Parathyroid adenoma (tissue), 2 donors: ENCODE measurements at regions not wholly inside any gene's neighbourhood (a gene's known extent, or its start where the extent isn't known, plus 50 kb on each side); places are given as distances from the start of the nearest gene placed in this dataset.

ENCODE experiments used
- H2AFZ ChIP-seq: fragments of 300-600 bp; sonication (generic); one replicate; pipeline ENCODE4 v1.7.0; 2017; ENCODE audit warnings: antibody characterized with exemption, mild to moderate bottlenecking
- H3K27ac ChIP-seq: fragments of 300-600 bp; sonication (generic); one replicate; pipeline ENCODE4 v1.7.0; 2017
- H3K27me3 ChIP-seq: fragments of 300-600 bp; sonication (generic); one replicate; pipeline ENCODE4 v1.7.0; 2017; ENCODE audit warnings: low read length; ENCODE audit not compliant: control insufficient read depth, insufficient read depth
- H3K36me3 ChIP-seq: fragments of 300-600 bp; sonication (generic); one replicate; pipeline ENCODE4 v1.7.0; 2017; ENCODE audit warnings: low read length; ENCODE audit not compliant: control insufficient read depth, insufficient read depth
- H3K4me1 ChIP-seq: fragments of 300-600 bp; sonication (generic); one replicate; pipeline ENCODE4 v1.7.0; 2017; ENCODE audit warnings: control low read depth
- H3K4me2 ChIP-seq: fragments of 300-600 bp; sonication (generic); one replicate; pipeline ENCODE4 v1.7.0; 2017; ENCODE audit warnings: low read length
- H3K4me3 ChIP-seq: fragments of 300-600 bp; sonication (generic); one replicate; pipeline ENCODE4 v1.7.0; 2017; ENCODE audit warnings: low read depth, low read length
- H3K79me2 ChIP-seq: fragments of 300-600 bp; sonication (generic); one replicate; pipeline ENCODE4 v1.7.0; 2017; ENCODE audit warnings: control low read depth
- H3K9ac ChIP-seq: fragments of 300-600 bp; sonication (generic); one replicate; pipeline ENCODE4 v1.7.0; 2017; ENCODE audit warnings: mild to moderate bottlenecking
- H3K9me3 ChIP-seq: fragments of 300-600 bp; sonication (generic); one replicate; pipeline ENCODE4 v1.7.0; 2017; ENCODE audit warnings: low read length; ENCODE audit not compliant: control insufficient read depth
- CTCF ChIP-seq: fragments of 300-600 bp; sonication (generic); IDR thresholded peaks from one replicate; pipeline ENCODE4 v1.7.0; 2017; ENCODE audit warnings: antibody characterized with exemption, mild to moderate bottlenecking
- donor health status: primary hyperparathyroidism.

GRCh38 chr19:32256341-32256975 lies 89.0 kb upstream of the ZNF507 start:
- TF ChIP-seq CTCF, result no peak
- Histone ChIP-seq H3K9ac (no peak overlapping the region), H3K27me3 (peaks cover 4% of the 10 kb centered on the region), H2AFZ (no peak overlapping the region), H3K4me1 (no peaks in the 10 kb centered on the region), H3K4me3 (no peak overlapping the region), H3K79me2 (no peaks in the 10 kb centered on the region), H3K27ac (no peak overlapping the region), H3K9me3 (no peaks in the 10 kb centered on the region), H3K36me3 (no peaks in the 10 kb centered on the region), H3K4me2 (no peak overlapping the region)

GRCh38 chr19:32257326-32258073 lies 87.9 kb upstream of the ZNF507 start:
- Histone ChIP-seq H3K4me3 (no peak overlapping the region), H3K27ac (no peak overlapping the region), H3K9ac (no peak overlapping the region), H3K27me3 (peaks cover 4% of the 10 kb centered on the region), H3K4me2 (no peak overlapping the region), H2AFZ (no peak overlapping the region), H3K36me3 (no peaks in the 10 kb centered on the region), H3K79me2 (no peaks in the 10 kb centered on the region), H3K4me1 (no peaks in the 10 kb centered on the region), H3K9me3 (no peaks in the 10 kb centered on the region)
- TF ChIP-seq CTCF, result no peak

GRCh38 chr19:32258167-32258566 lies 87.2 kb upstream of the ZNF507 start:
- H2AFZ ChIP-seq, result no peak overlapping the region
- no peaks in the 10 kb centered on the region for H3K9me3 ChIP-seq
- H3K4me3 ChIP-seq, result no peak overlapping the region

GRCh38 chr19:32264568-32264967 lies 80.8 kb upstream of the ZNF507 start:
- no peaks in the 10 kb centered on the region for H3K4me1 ChIP-seq
- no peak overlapping the region for H2AFZ ChIP-seq
- TF ChIP-seq CTCF, result no peak
- no peak overlapping the region for H3K4me3 ChIP-seq
- no peak overlapping the region for H3K27ac ChIP-seq
- H3K4me2 ChIP-seq, result no peak overlapping the region
- no peaks in the 10 kb centered on the region for H3K36me3 ChIP-seq
- no peaks in the 10 kb centered on the region for H3K79me2 ChIP-seq
- no peaks in the 10 kb centered on the region for H3K9me3 ChIP-seq
- H3K27me3 ChIP-seq, result no peaks in the 10 kb centered on the region
- no peak overlapping the region for H3K9ac ChIP-seq

More at GRCh38 chr19:32258167-32258566, 87.2 kb upstream of the ZNF507 start:
- no peak overlapping the region for H3K27ac ChIP-seq
- H3K36me3 ChIP-seq, result no peaks in the 10 kb centered on the region
- H3K4me2 ChIP-seq, result no peak overlapping the region
- no peak for TF ChIP-seq CTCF
- no peaks in the 10 kb centered on the region for H3K4me1 ChIP-seq
- H3K9ac ChIP-seq, result no peak overlapping the region
- H3K79me2 ChIP-seq, result no peaks in the 10 kb centered on the region
- H3K27me3 ChIP-seq, result peaks cover 4% of the 10 kb centered on the region

- no peaks in the 10 kb centered on the region for H3K27me3 ChIP-seq
- no peaks in the 10 kb centered on the region for H3K36me3 ChIP-seq
- no peaks in the 10 kb centered on the region for H3K4me1 ChIP-seq
- no peak overlapping the region for H3K4me3 ChIP-seq
- no peaks in the 10 kb centered on the region for H3K79me2 ChIP-seq
- no peak overlapping the region for H3K4me2 ChIP-seq
- no peaks in the 10 kb centered on the region for H3K9me3 ChIP-seq
- no peak overlapping the region for H3K9ac ChIP-seq
- H2AFZ ChIP-seq, result no peak overlapping the region
- H3K27ac ChIP-seq, result no peak overlapping the region
- no peak for TF ChIP-seq CTCF
These were observed 79.4 kb upstream of the ZNF507 start for GRCh38 chr19:32265995-32266394.
